ENCODE measurements at regions not wholly inside any gene's neighbourhood (a gene's known extent, or its start where the extent isn't known, plus 50 kb on each side); places are given as distances from the start of the nearest gene placed in this dataset.

DNA sequence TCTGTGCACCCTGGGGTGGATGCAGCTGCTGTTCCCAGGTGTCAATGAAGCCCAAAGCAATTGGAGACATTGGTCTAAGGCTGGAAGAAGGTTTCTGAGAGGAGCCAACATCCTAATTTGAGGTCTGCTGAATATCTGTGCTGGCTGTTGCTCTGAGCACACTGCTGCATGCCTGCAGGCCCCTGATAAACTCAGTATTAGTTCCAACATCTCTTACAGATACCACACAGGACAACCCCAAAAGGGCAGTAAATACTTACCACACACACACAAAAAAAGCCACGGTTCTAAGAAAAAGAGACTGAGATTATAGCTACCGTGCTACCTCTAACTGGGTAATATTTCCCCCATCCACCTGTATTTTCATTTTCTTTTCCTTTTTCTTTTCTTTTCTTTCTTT is 164.3 kb upstream of the SOX4 start:
- no peak for DNase-seq

DNA sequence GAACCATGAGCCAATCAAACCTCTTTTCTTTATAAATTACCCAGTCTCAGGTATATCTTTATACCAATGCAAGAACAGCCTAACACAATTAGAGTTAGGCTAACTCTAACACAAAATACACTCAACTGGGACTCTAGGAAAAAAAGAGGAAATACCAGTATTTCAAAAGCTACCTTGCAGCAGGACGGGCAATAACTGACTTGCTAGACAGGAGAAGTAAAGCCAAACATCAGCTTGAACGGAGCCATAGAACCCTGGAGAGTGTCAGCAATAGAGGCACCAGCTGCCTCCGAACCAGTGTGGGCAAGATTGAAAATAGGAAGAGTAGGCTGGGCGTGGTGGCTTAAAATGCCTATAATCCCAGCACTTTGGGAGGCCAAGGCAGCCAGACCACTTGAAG is 162.0 kb upstream of the SOX4 start:
- no peak for DNase-seq

- no peak for DNase-seq
Measured at GRCh38 chr6:21436625-21437024, 156.9 kb upstream of the SOX4 start.

- peak; percentile 55 for DNase-seq
Measured at GRCh38 chr6:21437581-21437980, 156.0 kb upstream of the SOX4 start.

DNA sequence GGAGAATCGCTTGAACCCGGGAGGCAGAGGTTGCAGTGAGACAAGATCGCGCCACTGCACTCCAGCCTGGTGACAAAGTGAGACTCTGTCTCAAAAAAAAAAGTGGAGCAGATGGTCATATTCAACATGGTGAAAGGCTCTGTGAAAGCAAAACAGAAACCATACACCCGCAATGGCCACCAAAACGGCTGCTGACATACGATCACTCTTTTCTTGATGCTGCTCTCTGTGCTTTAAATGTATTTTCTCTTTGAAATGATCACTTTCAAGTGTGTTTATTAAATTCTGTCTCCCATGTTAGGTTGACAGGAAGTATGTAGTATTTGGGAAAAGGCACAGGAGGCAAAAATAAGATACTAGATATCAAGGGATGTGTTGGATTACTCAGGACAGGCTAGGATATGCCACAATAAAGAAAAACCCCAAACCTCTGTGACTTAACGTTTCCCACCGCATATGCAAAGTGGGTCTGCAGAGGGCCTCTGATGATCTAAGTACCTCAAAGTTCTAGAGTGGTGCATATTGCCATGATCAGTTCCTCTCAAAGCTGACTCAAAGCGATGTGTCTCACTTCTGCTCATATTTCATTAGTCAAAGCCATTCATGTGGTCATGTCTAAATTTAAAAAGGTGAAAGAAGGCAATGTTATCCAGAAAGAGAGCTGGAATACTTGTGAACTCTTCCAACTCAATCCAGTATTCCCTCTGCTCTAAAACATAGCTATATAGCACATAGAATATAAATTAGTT is 155.1 kb upstream of the SOX4 start:
- peak; percentile 23 for DNase-seq

GRCh38 chr6:21438986-21439352 is 154.6 kb upstream of the SOX4 start:
- peak; percentile 20 for DNase-seq

GRCh38 chr6:21441386-21441785 is 152.2 kb upstream of the SOX4 start:
- no peak for DNase-seq

GRCh38 chr6:21442874-21443273 is 150.7 kb upstream of the SOX4 start:
- DNase-seq: no peak

DNA sequence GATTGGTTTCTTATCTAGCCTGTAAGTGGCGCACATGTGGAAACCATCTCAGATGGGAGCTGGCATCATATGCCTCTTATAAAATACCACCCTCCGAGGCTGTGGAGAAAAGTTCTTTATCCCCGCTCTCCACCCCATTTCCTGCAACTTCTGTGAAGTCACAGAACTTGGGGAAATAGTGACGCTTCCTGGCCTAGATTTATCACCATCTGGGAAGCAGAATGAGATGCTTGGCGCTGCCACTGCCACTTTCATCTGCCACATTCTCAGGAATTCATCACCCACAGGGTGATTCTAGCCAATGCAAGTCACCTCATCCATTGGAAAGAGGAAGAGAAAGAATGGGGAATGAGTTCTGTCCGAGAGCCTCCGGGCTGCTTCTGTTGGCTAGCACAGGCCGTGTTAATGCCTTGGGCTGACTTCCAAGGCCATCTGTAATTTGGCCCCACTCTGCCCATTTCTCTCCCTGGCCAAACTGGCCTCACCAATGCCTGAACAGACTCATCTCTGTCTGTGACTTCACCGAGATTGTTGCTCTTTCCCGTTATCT is 148.8 kb upstream of the SOX4 start:
- DNase-seq: no peak

- no peak for DNase-seq
Measured at GRCh38 chr6:21447987-21448386, 145.6 kb upstream of the SOX4 start.

- DNase-seq: no peak
Measured at GRCh38 chr6:21448485-21449109, 145.0 kb upstream of the SOX4 start.

DNA sequence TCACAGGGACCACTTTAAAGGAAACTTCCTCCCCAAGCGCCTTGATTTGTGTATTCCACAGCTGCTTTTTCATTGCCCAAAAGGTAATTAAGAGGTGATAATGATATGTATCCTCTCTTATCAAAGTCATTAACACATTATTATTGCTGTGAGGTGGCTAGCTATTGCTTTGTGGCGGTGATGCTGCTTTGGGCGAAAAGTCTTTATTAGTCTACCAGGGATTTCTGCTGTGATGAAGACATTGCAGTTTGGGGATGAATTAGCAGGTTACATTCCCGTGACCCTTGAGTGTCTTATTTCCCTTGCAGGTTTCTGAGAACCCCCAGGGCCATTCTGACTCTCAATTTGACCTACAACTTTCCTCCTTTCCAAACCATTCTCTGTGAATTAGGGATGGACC is 143.4 kb upstream of the SOX4 start:
- no peak for DNase-seq

- no peak for DNase-seq
Measured at GRCh38 chr6:21450628-21451027, 142.9 kb upstream of the SOX4 start.

DNA sequence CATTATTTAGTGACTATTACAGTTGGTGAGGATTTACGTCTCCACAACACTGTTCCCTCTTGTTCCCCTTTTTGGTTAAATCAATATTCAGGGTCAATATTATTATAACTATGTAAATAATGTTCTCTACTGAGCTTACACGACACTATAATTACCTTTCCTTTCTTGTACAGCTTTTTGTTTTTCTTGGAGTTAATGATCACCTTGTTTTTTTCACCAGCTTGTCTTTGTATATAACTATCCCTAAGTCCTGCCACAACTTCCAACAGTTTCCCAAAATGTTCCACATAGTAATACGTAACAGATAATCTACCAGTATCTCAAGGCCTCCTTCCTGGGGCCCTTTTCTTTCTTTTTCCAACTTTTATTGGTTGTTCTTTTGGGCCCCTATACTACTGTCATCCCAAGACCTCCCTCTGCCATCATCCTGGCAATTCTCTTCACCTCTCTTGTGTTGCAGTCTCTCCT is 142.0 kb upstream of the SOX4 start:
- no peak for DNase-seq

DNA sequence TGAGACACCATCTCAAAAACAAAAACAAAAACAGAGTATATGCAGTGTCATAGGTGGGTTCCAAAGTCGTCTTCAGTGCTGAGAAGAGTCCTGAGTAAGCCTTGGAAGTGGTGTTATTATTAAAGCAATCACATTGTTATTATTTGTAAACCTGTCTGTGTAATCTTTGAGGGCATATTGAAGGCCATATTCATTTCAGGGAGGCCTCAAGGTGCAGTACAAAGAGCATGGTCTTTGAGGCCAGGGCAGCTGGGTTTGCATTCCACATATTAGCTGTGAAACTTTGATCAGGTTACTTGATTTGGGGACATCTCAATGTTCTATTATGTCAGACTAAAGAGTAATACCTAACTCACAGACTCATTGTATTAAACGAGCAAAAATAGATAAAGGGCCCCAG is 139.3 kb upstream of the SOX4 start:
- no peak for DNase-seq

DNA sequence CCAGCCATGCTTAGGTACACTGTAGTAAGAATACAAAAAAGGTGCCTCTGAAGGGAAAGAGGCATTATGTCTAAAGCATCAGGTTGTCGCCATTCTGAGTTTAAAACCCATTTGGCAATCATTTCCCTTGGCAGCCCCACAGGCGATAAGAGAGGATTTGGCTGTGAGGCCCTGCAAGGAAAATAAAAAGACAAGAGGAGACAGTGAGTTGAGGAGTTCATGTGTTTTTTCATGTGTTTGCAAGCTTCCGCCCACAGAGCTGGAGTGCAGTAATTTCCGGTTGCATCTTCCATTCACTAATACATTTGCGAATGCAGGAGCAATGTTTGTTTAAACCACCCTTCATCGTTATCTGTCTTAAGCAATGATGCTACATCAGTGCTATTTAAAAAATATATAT is 138.5 kb upstream of the SOX4 start:
- no peak for DNase-seq

GRCh38 chr6:21457647-21458046 is 135.9 kb upstream of the SOX4 start:
- DNase-seq: no peak

GRCh38 chr6:21459641-21460040 is 133.9 kb upstream of the SOX4 start:
- DNase-seq: no peak

DNA sequence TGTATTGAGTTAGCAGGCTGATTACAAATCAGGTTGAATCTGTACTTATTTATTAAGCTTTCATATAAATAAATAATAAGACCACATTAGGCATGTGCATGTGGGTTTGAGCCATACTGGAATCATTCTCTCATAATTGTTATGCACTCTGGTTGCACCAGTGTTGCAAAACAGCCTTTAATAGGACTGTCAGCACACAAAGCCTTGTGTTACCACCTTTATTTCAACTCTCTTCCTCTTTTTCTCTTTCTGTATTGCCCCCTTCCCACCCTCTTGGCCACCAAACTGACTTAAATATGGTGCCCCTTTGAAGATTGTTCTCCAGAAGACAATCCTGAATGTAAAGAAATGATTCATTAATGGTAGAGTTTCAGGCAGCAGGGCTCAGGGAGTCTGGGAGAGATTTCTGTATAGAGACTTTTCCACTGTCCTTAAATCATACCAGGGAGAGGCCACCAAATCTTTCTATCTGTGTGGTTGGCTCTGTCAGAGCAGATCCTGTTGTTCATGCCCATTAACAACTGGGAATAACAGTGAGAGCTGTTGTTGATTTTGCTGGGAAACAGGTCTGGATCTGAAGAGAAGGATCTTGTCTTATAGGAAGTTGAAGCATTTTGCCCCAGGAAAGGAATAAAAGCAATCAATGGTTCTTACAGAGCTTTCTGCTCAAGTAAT is 131.6 kb upstream of the SOX4 start:
- no peak for DNase-seq

GRCh38 chr6:21462519-21462852 is 131.1 kb upstream of the SOX4 start:
- no peak for DNase-seq

DNA sequence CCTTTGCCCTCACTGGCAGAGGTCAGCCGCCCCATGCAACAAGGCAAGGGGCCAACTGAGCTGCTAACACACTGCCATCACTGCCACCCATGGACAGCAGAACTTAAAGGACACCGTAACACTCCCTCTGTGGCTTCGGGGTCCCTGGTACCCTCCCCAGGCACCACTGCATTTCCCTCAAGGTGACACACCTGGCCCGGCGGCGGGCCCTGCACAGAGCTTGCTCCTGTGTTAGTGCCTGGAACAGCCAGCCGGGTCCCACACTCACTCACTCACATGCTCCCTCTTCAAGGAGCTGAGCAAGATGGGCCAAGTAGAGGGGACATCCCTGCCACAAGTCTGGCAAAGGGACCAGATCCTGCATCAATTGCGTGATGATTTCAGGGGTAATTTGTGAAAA is 126.5 kb upstream of the SOX4 start:
- DNase-seq: no peak

DNA sequence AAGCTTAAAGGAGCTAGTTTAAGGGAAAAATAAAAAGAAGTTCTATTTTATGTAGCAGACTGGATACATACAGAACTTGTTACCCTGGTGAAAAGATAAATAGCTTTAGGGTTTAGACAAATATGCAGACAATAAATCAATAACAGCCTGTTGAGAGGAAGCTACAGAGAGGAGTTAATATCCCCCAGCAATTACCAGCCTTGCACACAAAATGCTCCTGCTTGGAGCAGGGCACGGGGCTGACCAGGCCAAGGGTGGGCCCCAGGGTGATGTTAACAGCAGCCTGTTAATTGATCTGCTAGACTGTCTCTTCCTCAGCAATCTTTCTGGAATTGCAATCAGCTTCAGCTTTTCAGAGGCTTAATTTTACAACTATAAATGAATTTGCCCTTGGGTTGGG is 125.1 kb upstream of the SOX4 start:
- no peak for DNase-seq

- no peak for DNase-seq
Measured at GRCh38 chr6:21469213-21469612, 124.3 kb upstream of the SOX4 start.

- no peak for DNase-seq
Measured at GRCh38 chr6:21476112-21476511, 117.4 kb upstream of the SOX4 start.

Data from fibroblast of skin of abdomen (primary cell).